ENCODE measurements at regions not wholly inside any gene's neighbourhood (a gene's known extent, or its start where the extent isn't known, plus 50 kb on each side); places are given as distances from the start of the nearest gene placed in this dataset.
A peak's percentile ranks its signal among the peaks of the same experiment; 100 is the strongest.

DNA sequence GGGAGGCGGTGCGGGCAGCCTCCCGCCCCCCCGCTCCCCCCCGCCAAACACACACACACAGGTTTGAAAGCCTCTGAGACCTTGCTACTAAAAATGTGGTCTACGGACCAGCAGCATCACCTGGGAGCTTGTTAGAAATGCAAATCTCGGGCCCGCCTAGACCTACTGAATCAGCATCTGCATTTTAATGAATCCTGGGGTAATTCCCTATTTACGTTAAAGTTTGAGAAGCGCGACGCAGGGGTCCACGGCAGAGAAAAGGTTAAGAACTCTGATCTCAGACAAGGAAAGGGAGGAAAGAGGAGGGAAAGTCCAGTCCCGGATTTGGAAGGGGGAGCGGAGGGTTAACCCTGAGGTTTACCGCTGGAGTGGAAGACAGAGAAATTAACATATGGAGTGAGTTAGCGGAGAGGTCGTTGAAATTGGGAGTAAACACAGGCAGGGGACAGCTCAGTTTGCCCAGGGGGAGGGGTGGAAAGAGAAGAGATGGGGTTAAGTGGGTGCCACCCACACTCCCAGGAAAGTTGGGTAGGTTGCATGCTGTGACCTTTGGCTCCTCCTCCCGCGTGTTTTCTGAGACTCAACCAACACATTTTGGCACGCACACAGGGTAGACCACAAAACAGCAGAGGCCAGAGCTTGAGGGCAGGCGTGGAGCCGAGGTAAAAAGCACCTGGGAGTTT, 483.6 kb downstream of the BCOR start:
- no peak overlapping the region for H3K27ac Mint-ChIP-seq
- no peaks in the 10 kb centered on the region for H3K9me3 Mint-ChIP-seq
- peaks cover 54 to 76% of the 10 kb centered on the region in 2 donors for H3K27me3 Mint-ChIP-seq
- peaks cover 10 to 11% of the 10 kb centered on the region in 2 donors for H3K4me1 Mint-ChIP-seq (ENCODE audit: low read depth in 2 of 2)
- H3K4me3 Mint-ChIP-seq, result peak overlapping the region; percentile 73 to 77
- no peaks in the 10 kb centered on the region for H3K36me3 Mint-ChIP-seq (ENCODE audit: insufficient read depth)
- DNase-seq, result no peak
- ATAC-seq (replicated peaks), result peak; percentile 35

DNA sequence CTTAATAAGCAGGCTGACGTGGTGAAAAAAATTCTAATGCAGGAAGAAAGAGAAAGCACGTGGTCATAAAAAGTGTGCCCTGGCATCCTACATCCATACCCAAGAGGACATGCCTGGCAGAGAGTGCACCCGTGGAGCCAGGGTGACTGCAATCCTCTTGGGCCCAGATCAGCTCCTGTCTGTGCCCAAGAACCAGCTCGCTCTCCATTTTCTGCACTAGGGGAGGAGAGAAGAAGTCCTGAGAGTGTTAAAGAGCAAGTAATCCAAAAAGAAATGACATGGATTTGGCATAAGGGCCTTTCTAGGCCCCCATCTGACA, 483.1 kb downstream of the BCOR start:
- H3K27me3 Mint-ChIP-seq, result peaks cover 54 to 76% of the 10 kb centered on the region in 2 donors
- ATAC-seq (replicated peaks) (no peak), DNase-seq (no peak)
- no peaks in the 10 kb centered on the region for H3K36me3 Mint-ChIP-seq (ENCODE audit: insufficient read depth)
- H3K4me1 Mint-ChIP-seq (ENCODE audit: low read depth in 2 of 2), result peaks cover 10 to 11% of the 10 kb centered on the region in 2 donors
- no peaks in the 10 kb centered on the region for H3K9me3 Mint-ChIP-seq
- H3K27ac Mint-ChIP-seq, result no peak overlapping the region
- H3K4me3 Mint-ChIP-seq, result peak overlapping the region in 1 of 2 donors; percentile 77

DNA sequence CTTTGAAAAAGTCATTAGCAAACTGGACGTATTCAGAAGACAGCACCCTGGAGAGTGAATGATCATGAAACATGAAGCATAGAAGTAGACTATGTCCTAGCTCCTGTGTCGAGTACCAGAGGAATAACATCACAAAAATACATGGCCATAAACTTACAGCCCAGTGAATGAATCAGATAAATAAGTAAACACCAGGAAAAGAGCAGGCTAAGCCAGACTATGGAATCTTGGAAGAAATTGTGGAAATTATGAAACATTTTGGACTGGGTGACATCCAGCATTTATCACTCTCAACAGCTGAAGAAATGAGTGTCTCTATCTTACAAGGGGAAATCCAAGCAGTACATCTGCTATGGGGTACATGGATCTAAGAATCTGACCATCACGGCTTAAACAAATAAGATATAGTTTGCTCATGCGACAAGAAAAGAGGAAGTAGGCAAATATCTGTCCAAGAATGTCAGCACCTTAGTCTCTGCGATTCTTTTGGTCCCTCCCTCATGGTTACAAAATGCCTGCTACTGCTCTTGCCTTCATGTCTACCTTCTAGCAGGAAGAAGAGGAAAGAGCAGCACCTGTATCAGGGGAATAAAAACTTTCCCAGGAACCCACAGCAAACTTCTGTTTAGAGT, 481.5 kb downstream of the BCOR start:
- DNase-seq, result no peak
- H3K4me3 Mint-ChIP-seq, result no peak overlapping the region
- no peak for ATAC-seq (replicated peaks)
- H3K27me3 Mint-ChIP-seq, result peaks cover 43 to 61% of the 10 kb centered on the region in 2 donors
- H3K4me1 Mint-ChIP-seq (ENCODE audit: low read depth in 2 of 2), result peaks cover 10 to 11% of the 10 kb centered on the region in 2 donors
- H3K36me3 Mint-ChIP-seq (ENCODE audit: insufficient read depth), result no peaks in the 10 kb centered on the region
- no peaks in the 10 kb centered on the region for H3K9me3 Mint-ChIP-seq
- H3K27ac Mint-ChIP-seq, result no peak overlapping the region

DNA sequence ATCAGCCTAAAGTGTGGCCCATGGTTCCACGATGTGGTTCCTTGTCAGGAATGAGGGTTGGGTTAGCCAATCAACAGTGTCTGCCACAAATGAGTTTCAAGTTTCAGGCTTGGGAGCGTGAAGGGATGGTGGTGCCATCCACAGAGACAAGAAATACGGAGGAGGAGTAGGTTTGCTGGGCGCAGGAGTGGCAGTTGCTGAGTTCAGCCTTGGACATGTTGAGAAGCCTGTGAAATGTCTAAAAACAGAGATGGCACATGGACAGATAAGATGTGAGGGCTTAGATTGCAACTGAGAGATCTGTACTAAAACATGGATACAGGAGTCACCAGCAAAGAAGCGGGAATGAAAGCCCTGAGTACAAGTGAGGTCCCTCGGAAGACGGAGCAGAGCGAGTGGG, 481.0 kb downstream of the BCOR start:
- H3K27ac Mint-ChIP-seq, result no peak overlapping the region
- no peaks in the 10 kb centered on the region for H3K36me3 Mint-ChIP-seq (ENCODE audit: insufficient read depth)
- ATAC-seq (replicated peaks) (no peak), DNase-seq (no peak)
- H3K4me3 Mint-ChIP-seq, result no peak overlapping the region
- H3K27me3 Mint-ChIP-seq, result peaks cover 38 to 56% of the 10 kb centered on the region in 2 donors
- H3K4me1 Mint-ChIP-seq (ENCODE audit: low read depth in 2 of 2), result peaks cover 10 to 11% of the 10 kb centered on the region in 2 donors
- no peaks in the 10 kb centered on the region for H3K9me3 Mint-ChIP-seq

DNA sequence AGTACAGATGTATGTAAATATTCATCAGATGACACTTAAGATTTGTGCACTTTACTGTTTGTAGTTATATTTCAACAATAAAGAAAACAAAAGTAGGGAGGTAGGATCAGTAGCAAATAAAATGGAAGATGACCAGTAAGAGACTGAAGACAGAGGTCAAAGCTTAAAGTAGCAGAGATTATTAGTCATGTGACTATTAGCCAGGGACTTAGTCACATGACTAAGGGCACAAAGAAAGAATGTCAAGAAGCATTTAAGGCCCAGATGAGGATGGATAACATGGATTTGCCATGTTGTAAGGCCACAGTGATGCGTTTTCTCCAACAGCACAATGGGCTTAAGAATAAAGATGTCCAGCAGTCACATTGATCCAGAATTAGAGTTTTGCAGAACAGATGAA, 479.6 kb downstream of the BCOR start:
- no peak overlapping the region for H3K27ac Mint-ChIP-seq
- H3K36me3 Mint-ChIP-seq (ENCODE audit: insufficient read depth), result no peaks in the 10 kb centered on the region
- DNase-seq (no peak), ATAC-seq (replicated peaks) (no peak)
- H3K4me3 Mint-ChIP-seq, result no peak overlapping the region
- peaks cover 7 to 11% of the 10 kb centered on the region in 2 donors for H3K4me1 Mint-ChIP-seq (ENCODE audit: low read depth in 2 of 2)
- no peaks in the 10 kb centered on the region for H3K9me3 Mint-ChIP-seq
- peaks cover 26 to 42% of the 10 kb centered on the region in 2 donors for H3K27me3 Mint-ChIP-seq

DNA sequence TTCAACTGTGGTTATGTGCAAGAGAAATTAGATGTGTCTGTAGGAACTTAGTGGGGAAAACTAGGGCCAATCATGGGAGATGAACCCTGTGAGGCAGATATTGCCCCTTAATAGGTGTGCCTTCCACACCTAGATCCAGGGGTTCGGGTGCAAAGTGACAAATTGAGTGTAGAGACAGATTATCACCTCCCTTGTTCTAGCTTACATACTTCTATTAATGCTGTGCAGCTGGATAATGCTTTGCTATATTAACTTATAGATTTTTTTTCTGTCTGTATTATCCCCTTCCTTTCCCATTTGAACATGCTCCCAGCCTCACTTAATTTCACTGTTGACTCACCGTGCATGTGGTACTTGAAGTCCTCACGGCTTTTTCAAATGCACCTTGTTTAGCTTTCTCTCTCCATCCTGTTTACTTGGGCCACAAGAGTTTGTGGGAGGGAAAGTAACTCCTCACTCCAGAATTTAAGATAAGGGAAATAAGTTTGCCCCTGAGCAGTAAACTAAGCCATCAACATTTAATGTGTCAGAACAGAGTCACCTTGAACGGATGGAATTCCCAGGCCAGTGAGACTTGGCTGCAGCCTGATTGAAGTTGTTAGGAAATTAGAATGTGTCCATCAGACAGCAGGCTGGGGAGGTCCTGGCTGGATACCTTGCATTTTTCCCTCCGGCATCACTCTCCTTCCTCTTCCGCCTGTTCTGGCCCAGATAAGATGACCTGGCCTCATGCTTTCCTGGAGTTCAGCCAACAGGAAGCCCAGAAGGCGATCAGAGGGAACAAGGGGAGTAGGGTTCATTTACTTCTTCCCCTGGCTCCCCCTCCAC, 478.4 kb downstream of the BCOR start:
- H3K4me1 Mint-ChIP-seq (ENCODE audit: low read depth in 2 of 2), result peaks cover 1% of the 10 kb centered on the region in 2 donors
- ATAC-seq (replicated peaks), result no peak
- H3K27ac Mint-ChIP-seq, result no peak overlapping the region
- H3K9me3 Mint-ChIP-seq, result no peaks in the 10 kb centered on the region
- DNase-seq, result no peak
- H3K36me3 Mint-ChIP-seq (ENCODE audit: insufficient read depth), result no peaks in the 10 kb centered on the region
- peaks cover 15 to 30% of the 10 kb centered on the region in 2 donors for H3K27me3 Mint-ChIP-seq
- no peak overlapping the region for H3K4me3 Mint-ChIP-seq

DNA sequence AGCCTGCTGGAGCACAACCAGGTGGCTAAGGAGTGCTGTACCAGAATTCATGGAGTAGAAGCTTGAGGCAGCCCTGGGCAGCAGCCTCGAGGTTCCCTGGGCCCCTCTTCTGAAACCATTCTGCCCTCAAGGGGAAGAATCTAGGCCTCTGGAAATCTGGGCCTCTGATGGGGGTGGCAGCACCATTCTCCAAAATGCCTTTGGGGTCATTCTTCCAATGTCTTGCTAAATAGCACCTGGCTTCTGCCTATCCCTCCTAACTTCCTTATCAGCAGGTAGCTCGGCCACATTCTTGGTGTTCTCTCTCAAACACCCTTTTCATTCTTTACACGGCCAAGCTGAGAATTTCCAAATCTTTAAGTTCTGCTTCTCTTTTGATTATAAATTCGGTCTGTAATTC, 473.6 kb downstream of the BCOR start:
- ATAC-seq (replicated peaks), result no peak
- Mint-ChIP-seq H3K27ac (no peak overlapping the region), H3K4me1 (ENCODE audit: low read depth in 2 of 2) (no peaks in the 10 kb centered on the region), H3K27me3 (peaks cover 0 to 9% of the 10 kb centered on the region in 2 donors), H3K9me3 (no peaks in the 10 kb centered on the region), H3K4me3 (no peak overlapping the region), H3K36me3 (ENCODE audit: insufficient read depth) (no peaks in the 10 kb centered on the region)
- no peak for DNase-seq

DNA sequence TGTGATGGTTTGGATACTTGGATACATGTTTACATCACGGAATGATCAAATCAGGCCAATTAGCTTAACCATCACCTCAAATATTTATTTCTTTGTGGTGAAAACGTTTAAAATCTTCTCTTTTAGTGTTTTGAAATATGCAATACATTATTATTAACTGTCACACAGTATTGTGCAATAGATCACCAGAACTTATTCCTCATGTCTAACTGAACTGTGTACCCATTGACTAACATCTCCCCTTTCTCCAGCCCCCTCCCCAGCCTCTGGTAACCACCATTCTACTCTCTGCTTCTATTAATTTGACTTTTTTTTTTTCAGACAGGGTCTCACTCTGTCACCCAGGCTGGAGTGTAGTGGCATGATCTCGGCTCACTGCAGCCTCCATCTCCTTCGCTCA, 471.9 kb downstream of the BCOR start:
- H3K9me3 Mint-ChIP-seq, result no peaks in the 10 kb centered on the region

DNA sequence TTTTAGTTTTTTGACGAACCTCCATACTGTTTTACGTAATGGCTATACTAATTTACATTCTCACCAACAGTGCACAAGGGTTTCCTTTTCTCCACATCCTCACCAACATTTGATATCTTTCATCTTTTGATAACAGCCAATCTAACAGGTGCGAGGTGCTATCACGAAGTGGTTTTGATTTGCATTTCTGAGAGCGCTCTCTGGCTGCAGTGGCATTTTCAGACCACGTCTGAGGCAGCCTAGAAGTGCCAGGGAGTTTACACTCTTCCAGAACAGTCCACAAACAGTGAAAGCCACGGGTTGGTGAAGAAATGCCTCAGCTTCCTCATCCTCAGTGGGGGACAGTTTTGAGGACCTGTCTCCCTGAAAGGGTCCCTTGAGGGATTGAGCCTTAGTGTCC, 471.0 kb downstream of the BCOR start:
- H3K4me3 Mint-ChIP-seq, result no peak overlapping the region
- DNase-seq (no peak), ATAC-seq (replicated peaks) (no peak)
- peaks cover 0 to 18% of the 10 kb centered on the region in 2 donors for H3K27me3 Mint-ChIP-seq
- no peaks in the 10 kb centered on the region for H3K9me3 Mint-ChIP-seq
- no peaks in the 10 kb centered on the region for H3K36me3 Mint-ChIP-seq (ENCODE audit: insufficient read depth)
- no peak overlapping the region for H3K27ac Mint-ChIP-seq
- no peaks in the 10 kb centered on the region for H3K4me1 Mint-ChIP-seq (ENCODE audit: low read depth in 2 of 2)

More for the DNA sequence above, 471.9 kb downstream of the BCOR start:
- no peak for ATAC-seq (replicated peaks)
- Mint-ChIP-seq H3K27ac (no peak overlapping the region), H3K36me3 (ENCODE audit: insufficient read depth) (no peaks in the 10 kb centered on the region), H3K27me3 (peaks cover 0 to 12% of the 10 kb centered on the region in 2 donors), H3K4me1 (ENCODE audit: low read depth in 2 of 2) (no peaks in the 10 kb centered on the region), H3K4me3 (no peak overlapping the region)
- no peak for DNase-seq

DNA sequence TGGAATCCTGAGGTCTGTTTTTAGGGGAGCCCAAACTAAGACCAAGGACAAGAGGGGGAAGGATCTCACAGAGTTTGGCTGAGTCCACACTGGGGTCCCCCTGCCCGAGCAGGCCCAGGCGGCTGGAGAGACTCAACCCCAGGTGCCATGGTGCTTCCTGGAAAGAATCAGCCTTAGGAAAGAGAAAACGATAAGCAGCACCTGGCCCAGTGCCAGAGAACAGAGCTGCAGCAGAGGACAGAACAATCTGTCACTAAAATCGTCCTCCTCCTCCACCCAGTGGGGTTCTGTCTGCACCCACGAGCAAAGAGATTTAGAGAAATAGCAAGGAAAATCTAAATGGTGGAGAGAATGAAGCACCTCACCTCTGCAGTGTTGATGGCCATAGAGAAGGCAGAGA, 470.5 kb downstream of the BCOR start:
- no peak overlapping the region for H3K27ac Mint-ChIP-seq
- no peaks in the 10 kb centered on the region for H3K9me3 Mint-ChIP-seq
- H3K4me1 Mint-ChIP-seq (ENCODE audit: low read depth in 2 of 2), result no peaks in the 10 kb centered on the region
- ATAC-seq (replicated peaks) (no peak), DNase-seq (no peak)
- peaks cover 0 to 18% of the 10 kb centered on the region in 2 donors for H3K27me3 Mint-ChIP-seq
- no peak overlapping the region for H3K4me3 Mint-ChIP-seq
- H3K36me3 Mint-ChIP-seq (ENCODE audit: insufficient read depth), result no peaks in the 10 kb centered on the region

DNA sequence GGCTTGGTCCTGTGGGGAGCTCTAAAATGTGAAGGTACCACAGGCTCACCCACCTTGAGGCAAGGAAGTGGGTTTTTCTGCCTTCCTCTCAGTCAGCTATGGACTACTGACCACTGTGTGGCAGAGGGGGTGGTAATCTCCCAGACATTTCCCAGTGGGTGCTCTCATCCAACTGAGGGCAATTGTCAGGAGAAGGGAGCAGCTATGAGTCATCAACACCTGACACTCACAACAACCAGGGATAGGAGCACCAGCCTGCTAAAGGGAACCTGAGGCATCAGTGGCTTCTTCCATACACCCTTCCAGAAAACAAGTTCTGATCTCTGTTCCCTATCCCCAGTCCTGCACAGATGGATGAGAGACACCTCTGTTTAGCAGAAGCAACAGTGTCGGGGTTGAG, 468.8 kb downstream of the BCOR start:
- DNase-seq (no peak), ATAC-seq (replicated peaks) (no peak)
- Mint-ChIP-seq H3K4me1 (ENCODE audit: low read depth in 2 of 2) (no peaks in the 10 kb centered on the region), H3K9me3 (no peaks in the 10 kb centered on the region), H3K27me3 (peaks cover 0 to 18% of the 10 kb centered on the region in 2 donors), H3K36me3 (ENCODE audit: insufficient read depth) (no peaks in the 10 kb centered on the region), H3K4me3 (no peak overlapping the region), H3K27ac (no peak overlapping the region)

DNA sequence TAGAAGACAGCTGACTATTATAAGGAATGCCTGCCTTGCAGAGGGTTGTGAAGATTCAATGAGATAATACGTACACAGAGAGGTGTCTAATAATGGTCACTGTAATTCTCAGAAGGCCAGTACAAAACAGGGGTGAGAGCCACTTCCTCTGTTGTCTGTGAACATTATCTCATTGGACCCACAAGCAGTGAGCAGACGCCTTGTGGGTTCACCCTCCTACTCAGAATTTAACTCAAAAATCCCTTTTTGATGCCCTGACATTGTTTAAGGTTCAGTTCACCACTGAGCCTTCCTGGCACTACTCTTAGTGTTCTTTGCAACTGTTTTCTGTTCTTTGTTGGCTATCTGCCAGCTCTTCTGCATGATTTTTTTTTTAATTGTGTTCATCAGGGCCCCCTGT, 467.4 kb downstream of the BCOR start:
- no peaks in the 10 kb centered on the region for H3K4me1 Mint-ChIP-seq (ENCODE audit: low read depth in 2 of 2)
- no peaks in the 10 kb centered on the region for H3K9me3 Mint-ChIP-seq
- DNase-seq, result no peak
- H3K27ac Mint-ChIP-seq, result no peak overlapping the region
- peaks cover 0 to 18% of the 10 kb centered on the region in 2 donors for H3K27me3 Mint-ChIP-seq
- no peak overlapping the region for H3K4me3 Mint-ChIP-seq
- no peak for ATAC-seq (replicated peaks)
- no peaks in the 10 kb centered on the region for H3K36me3 Mint-ChIP-seq (ENCODE audit: insufficient read depth)

DNA sequence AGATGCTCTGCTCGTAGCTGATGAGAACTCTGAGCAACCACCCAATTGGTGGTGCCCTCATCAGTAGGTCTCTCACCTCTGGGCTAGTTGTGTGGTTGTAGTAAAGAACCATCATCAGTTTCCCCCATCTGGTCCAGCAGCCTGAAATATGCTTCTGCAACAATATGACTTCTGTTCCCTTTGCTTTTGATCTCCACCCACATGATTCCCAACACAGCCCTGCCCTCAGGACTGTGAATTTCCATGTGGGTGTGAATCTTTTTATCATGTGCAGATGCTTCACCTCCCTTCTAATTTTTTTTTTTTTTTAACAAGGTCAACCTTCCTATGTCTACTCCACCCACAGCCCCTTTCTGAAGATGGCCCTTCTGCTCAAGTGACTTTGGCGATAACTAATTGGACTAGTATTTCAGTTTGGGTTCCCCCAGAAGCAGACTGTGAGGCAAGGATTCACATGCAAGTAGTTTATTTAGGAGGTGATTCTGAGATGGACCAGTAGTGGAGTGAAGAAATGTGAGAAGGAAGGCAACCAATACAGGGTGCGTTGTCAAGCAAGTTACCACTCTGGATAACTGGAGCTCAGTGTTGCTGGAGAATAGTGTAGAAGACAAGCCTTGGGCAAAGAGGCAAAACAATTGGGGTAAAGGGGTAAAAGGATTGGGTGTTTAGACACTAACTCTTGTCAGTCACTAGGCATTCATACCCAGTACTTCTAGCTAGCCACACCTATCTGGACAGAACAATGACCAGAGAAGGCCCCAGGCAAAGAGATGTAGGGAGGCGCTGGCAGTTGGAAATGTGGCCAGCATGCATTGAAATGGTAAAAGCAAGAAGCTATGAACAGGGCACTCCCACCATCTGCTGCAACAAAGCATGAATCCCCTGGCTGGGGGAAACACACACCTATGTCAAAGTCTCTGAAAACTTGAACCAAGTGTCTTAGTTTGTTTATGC, 466.2 kb downstream of the BCOR start:
- no peak overlapping the region for H3K27ac Mint-ChIP-seq

More for the DNA sequence above, 466.2 kb downstream of the BCOR start:
- H3K9me3 Mint-ChIP-seq, result no peaks in the 10 kb centered on the region
- H3K4me1 Mint-ChIP-seq (ENCODE audit: low read depth in 2 of 2), result no peaks in the 10 kb centered on the region
- no peak for ATAC-seq (replicated peaks)
- peaks cover 0 to 18% of the 10 kb centered on the region in 2 donors for H3K27me3 Mint-ChIP-seq
- no peak overlapping the region for H3K4me3 Mint-ChIP-seq
- no peak for DNase-seq
- no peaks in the 10 kb centered on the region for H3K36me3 Mint-ChIP-seq (ENCODE audit: insufficient read depth)
